ENCODE measurements at regions not wholly inside any gene's neighbourhood (a gene's known extent, or its start where the extent isn't known, plus 50 kb on each side); places are given as distances from the start of the nearest gene placed in this dataset.

GRCh38 chrY:7923476-7924017 lies 1012.0 kb upstream of the AMELY start:
- TF ChIP-seq CTCF (IDR thresholded peaks at IDR 0.05; ENCODE audit: insufficient read depth, low read depth, low read length, missing control alignments), result no peak
- H3K4me3 ChIP-seq (ENCODE audit: low read length), result no peak overlapping the region
- no peak for DNase-seq (ENCODE audit: low read depth)

- DNase-seq (ENCODE audit: low read depth), result no peak
- no peak for TF ChIP-seq CTCF (IDR thresholded peaks at IDR 0.05; ENCODE audit: insufficient read depth, low read depth, low read length, missing control alignments)
- H3K4me3 ChIP-seq (ENCODE audit: low read length), result no peak overlapping the region
Measured at GRCh38 chrY:7920382-7920781, 1008.8 kb upstream of the AMELY start.

- no peak overlapping the region for H3K4me3 ChIP-seq (ENCODE audit: low read length)
- no peak for TF ChIP-seq CTCF (IDR thresholded peaks at IDR 0.05; ENCODE audit: insufficient read depth, low read depth, low read length, missing control alignments)
- peak; percentile 34 for DNase-seq (ENCODE audit: low read depth)
Measured at GRCh38 chrY:7888506-7888905, 977.0 kb upstream of the AMELY start.

- peak; percentile 56 for DNase-seq (ENCODE audit: low read depth)
- no peak for TF ChIP-seq CTCF (IDR thresholded peaks at IDR 0.05; ENCODE audit: insufficient read depth, low read depth, low read length, missing control alignments)
Measured at GRCh38 chrY:7881696-7882095, 970.1 kb upstream of the AMELY start.

GRCh38 chrY:7879245-7879644 lies 967.7 kb upstream of the AMELY start:
- no peak for TF ChIP-seq CTCF (IDR thresholded peaks at IDR 0.05; ENCODE audit: insufficient read depth, low read depth, low read length, missing control alignments)
- no peak for DNase-seq (ENCODE audit: low read depth)
- no peak overlapping the region for H3K4me3 ChIP-seq (ENCODE audit: low read length)

More at GRCh38 chrY:7881696-7882095, 970.1 kb upstream of the AMELY start:
- H3K4me3 ChIP-seq (ENCODE audit: low read length), result no peak overlapping the region

- TF ChIP-seq CTCF (IDR thresholded peaks at IDR 0.05; ENCODE audit: insufficient read depth, low read depth, low read length, missing control alignments), result no peak
- DNase-seq (ENCODE audit: low read depth), result peak; percentile 19
- H3K4me3 ChIP-seq (ENCODE audit: low read length), result no peak overlapping the region
Measured at GRCh38 chrY:7878719-7879118, 967.2 kb upstream of the AMELY start.

- no peak for TF ChIP-seq CTCF (IDR thresholded peaks at IDR 0.05; ENCODE audit: insufficient read depth, low read depth, low read length, missing control alignments)
- DNase-seq (ENCODE audit: low read depth), result peak; percentile 57
Measured at GRCh38 chrY:7877458-7877857, 965.9 kb upstream of the AMELY start.

More at GRCh38 chrY:7877458-7877857, 965.9 kb upstream of the AMELY start:
- no peak overlapping the region for H3K4me3 ChIP-seq (ENCODE audit: low read length)

All from epithelial cell of esophagus (primary cell).